ENCODE measurements at regions not wholly inside any gene's neighbourhood (a gene's known extent, or its start where the extent isn't known, plus 50 kb on each side); places are given as distances from the start of the nearest gene placed in this dataset.
"Not testable (repeated sequence)": the region's sequence is repeated elsewhere in the genome, so short reads cannot be mapped to it uniquely, and the experiment has no call there.

- DNase-seq, result no peak
- H3K27ac ChIP-seq, result no peak overlapping the region
- intact Hi-C loops (cut with DNase I), result no loop called here
- H3K4me1 ChIP-seq (ENCODE audit: insufficient read depth), result no peaks in the 10 kb centered on the region
- H3K9me3 ChIP-seq, result no peaks in the 10 kb centered on the region
- no peaks in the 10 kb centered on the region for H3K36me3 ChIP-seq
- 90 to 96% (median 95%) methylated on average over 1 of the region's 1 CpG for WGBS, 3 donors
- no peak for TF ChIP-seq EP300 (IDR thresholded peaks at IDR 0.05)
- TF ChIP-seq POLR2A (IDR thresholded peaks at IDR 0.05), result no peak
- no peak for TF ChIP-seq CTCF (IDR thresholded peaks at IDR 0.05)
- H3K4me3 ChIP-seq, result no peak overlapping the region
- no peaks in the 10 kb centered on the region for H3K27me3 ChIP-seq
Measured at GRCh38 chr9:115814081-115814480, 339.5 kb upstream of the PAPPA start.

GRCh38 chr9:115815786-115816185 is 337.8 kb upstream of the PAPPA start:
- DNase-seq, result no peak
- Histone ChIP-seq H3K4me3 (no peak overlapping the region), H3K27me3 (no peaks in the 10 kb centered on the region), H3K4me1 (ENCODE audit: insufficient read depth) (no peaks in the 10 kb centered on the region), H3K27ac (no peak overlapping the region), H3K36me3 (no peaks in the 10 kb centered on the region), H3K9me3 (no peaks in the 10 kb centered on the region)
- intact Hi-C loops (cut with DNase I), result no loop called here
- TF ChIP-seq POLR2A (IDR thresholded peaks at IDR 0.05), result no peak
- TF ChIP-seq EP300 (IDR thresholded peaks at IDR 0.05), result no peak
- no peak for TF ChIP-seq CTCF (IDR thresholded peaks at IDR 0.05)

GRCh38 chr9:115818651-115819050 is 334.9 kb upstream of the PAPPA start:
- H3K9me3 ChIP-seq; H3K27me3 ChIP-seq; DNase-seq; H3K36me3 ChIP-seq; H3K27ac ChIP-seq; H3K4me1 ChIP-seq (ENCODE audit: insufficient read depth); H3K4me3 ChIP-seq; intact Hi-C loops (cut with DNase I): not testable (repeated sequence)
- WGBS, 3 donors, result 92 to 93% (median 93%) methylated on average over 2 of the region's 2 CpGs

- H3K27ac ChIP-seq, result no peak overlapping the region
- no peaks in the 10 kb centered on the region for H3K4me1 ChIP-seq (ENCODE audit: insufficient read depth)
- DNase-seq, result no peak
- H3K36me3 ChIP-seq, result no peaks in the 10 kb centered on the region
- no peaks in the 10 kb centered on the region for H3K27me3 ChIP-seq
- intact Hi-C loops (cut with DNase I), result no loop called here
- no peak for TF ChIP-seq POLR2A (IDR thresholded peaks at IDR 0.05)
- no peak for TF ChIP-seq CTCF (IDR thresholded peaks at IDR 0.05)
- TF ChIP-seq EP300 (IDR thresholded peaks at IDR 0.05), result no peak
- H3K4me3 ChIP-seq, result no peak overlapping the region
- H3K9me3 ChIP-seq, result no peaks in the 10 kb centered on the region
- 86 to 97% (median 97%) methylated on average over 1 of the region's 1 CpG for WGBS, 3 donors
Measured at GRCh38 chr9:115832031-115832430, 321.6 kb upstream of the PAPPA start.

- 36 to 46% (median 37%) methylated on average over 4 of the region's 4 CpGs for WGBS, 3 donors
- Histone ChIP-seq H3K9me3 (no peaks in the 10 kb centered on the region), H3K27me3 (no peaks in the 10 kb centered on the region), H3K4me3 (no peak overlapping the region), H3K27ac (no peak overlapping the region), H3K36me3 (no peaks in the 10 kb centered on the region), H3K4me1 (ENCODE audit: insufficient read depth) (no peaks in the 10 kb centered on the region)
- DNase-seq, result no peak
- intact Hi-C loops (cut with DNase I), result no loop called here
- TF ChIP-seq POLR2A (IDR thresholded peaks at IDR 0.05) (no peak), CTCF (IDR thresholded peaks at IDR 0.05) (no peak), EP300 (IDR thresholded peaks at IDR 0.05) (no peak)
Measured at GRCh38 chr9:115837618-115838017, 316.0 kb upstream of the PAPPA start.
